Activated CD4-positive, alpha-beta memory T cell treated with anti-CD3 and anti-CD28 coated beads, Interleukin-2, amount 10 ng/mL, durations not matched to agents 7 days and 5 days (primary cell): ENCODE measurements at regions not wholly inside any gene's neighbourhood (a gene's known extent, or its start where the extent isn't known, plus 50 kb on each side); places are given as distances from the start of the nearest gene placed in this dataset.

Source experiments
- CTCF ChIA-PET: fragments of 350-600 bp; sonication (Branson Sonifier 250); formaldehyde crosslinking; loops from one replicate; lab custom pipeline; 2021; ENCODE audit warnings: antibody characterized with exemption, inconsistent platforms; lab: Charles Lee
- POLR2A ChIA-PET: fragments of 350-600 bp; sonication (Branson Sonifier 250); formaldehyde crosslinking; loops from one replicate; lab custom pipeline; 2021; ENCODE audit warnings: antibody characterized with exemption; lab: Charles Lee
- DNase-seq: peaks from one replicate; pipeline ENCODE4 v3.0.0-alpha.2; 2020
- H3K27ac Mint-ChIP-seq: one replicate; pipeline ENCODE4 v1.8.0; 2021; ENCODE audit warnings: mild to moderate bottlenecking, mixed read lengths
- H3K27me3 Mint-ChIP-seq: one replicate; pipeline ENCODE4 v1.8.0; 2021; ENCODE audit warnings: mixed read lengths
- H3K36me3 Mint-ChIP-seq: one replicate; pipeline ENCODE4 v1.8.0; 2021; ENCODE audit warnings: low read depth, mixed read lengths
- H3K4me1 Mint-ChIP-seq: one replicate; pipeline ENCODE4 v1.8.0; 2021; ENCODE audit warnings: mixed read lengths
- H3K4me3 Mint-ChIP-seq: one replicate; pipeline ENCODE4 v1.8.0; 2021; ENCODE audit warnings: mild to moderate bottlenecking, mixed read lengths
- H3K9me3 Mint-ChIP-seq: one replicate; pipeline ENCODE4 v1.8.0; 2021; ENCODE audit warnings: mixed read lengths

DNA sequence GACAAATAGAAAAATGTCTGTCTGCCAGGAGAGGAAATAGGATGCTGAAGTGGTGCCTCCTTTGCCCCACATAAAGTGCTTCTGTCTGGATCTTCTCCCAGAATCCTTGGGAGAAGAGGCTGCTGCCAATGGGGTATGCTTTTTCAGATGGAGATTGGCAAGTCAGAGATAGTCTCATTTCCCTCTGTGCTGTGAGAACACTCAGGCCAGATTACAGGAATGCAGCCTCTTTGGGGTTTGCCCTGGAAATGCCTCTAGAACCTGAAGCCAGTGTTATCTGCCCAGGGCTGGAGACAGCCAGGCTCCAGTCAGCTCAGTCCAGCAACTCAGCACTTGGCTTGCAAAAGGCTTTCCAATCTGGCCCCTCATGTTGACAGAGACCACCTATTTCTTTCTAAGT is 119.1 kb upstream of the PHYHIPL start:
- Mint-ChIP-seq H3K4me1 (no peaks in the 10 kb centered on the region), H3K9me3 (peaks cover 4% of the 10 kb centered on the region), H3K27me3 (no peaks in the 10 kb centered on the region), H3K4me3 (no peak overlapping the region), H3K36me3 (no peaks in the 10 kb centered on the region), H3K27ac (no peak overlapping the region)
- ChIA-PET POLR2A (no interaction called here), CTCF (no interaction called here)
- no peak for DNase-seq

DNA sequence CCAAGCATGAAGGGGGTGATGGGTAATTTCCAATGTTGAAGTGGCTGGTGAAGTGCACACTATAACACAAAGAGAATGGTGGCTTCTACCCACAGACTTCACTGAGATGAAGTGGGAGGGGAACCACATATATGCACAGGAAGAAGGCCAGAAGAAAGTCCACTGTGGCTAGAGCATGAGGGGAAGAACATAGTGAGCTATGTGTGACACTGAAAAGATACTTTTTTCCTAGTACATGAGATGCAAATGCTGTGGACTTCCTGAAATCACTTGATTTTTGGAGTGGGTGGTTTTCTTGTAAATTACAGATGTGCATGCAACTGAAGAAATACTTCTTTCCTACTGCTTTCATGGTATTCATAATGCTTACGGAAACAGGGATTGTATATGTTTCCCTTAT is 115.6 kb upstream of the PHYHIPL start:
- H3K9me3 Mint-ChIP-seq = no peaks in the 10 kb centered on the region

DNA sequence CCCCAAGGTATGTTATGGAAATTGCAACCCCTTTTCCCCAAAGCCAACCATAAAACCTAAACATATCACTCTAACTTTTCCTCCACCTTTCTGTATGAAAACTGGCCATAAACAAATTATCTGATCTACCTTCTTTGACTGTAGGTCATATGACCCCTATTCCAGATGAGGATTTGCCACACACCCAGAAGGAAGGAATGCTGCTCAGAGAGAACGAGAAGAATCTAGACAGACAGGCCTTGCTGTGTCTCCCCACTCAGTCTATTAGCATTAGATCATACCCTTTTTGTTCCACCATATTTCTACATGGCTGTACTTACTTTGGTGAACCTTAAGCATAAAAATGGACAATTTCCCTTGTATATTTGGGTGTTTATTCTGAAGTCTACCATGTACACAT is 113.0 kb upstream of the PHYHIPL start:
- H3K9me3 Mint-ChIP-seq = no peaks in the 10 kb centered on the region
- POLR2A ChIA-PET = no interaction called here
- no peaks in the 10 kb centered on the region for H3K4me1 Mint-ChIP-seq
- no peaks in the 10 kb centered on the region for H3K36me3 Mint-ChIP-seq
- no peak overlapping the region for H3K4me3 Mint-ChIP-seq
- H3K27ac Mint-ChIP-seq = no peak overlapping the region
- CTCF ChIA-PET = no interaction called here
- no peak for DNase-seq
- H3K27me3 Mint-ChIP-seq = no peaks in the 10 kb centered on the region

More for the DNA sequence above, 115.6 kb upstream of the PHYHIPL start:
- Mint-ChIP-seq H3K4me3 (no peak overlapping the region), H3K4me1 (no peaks in the 10 kb centered on the region), H3K36me3 (no peaks in the 10 kb centered on the region), H3K27ac (no peak overlapping the region), H3K27me3 (no peaks in the 10 kb centered on the region)
- POLR2A ChIA-PET = no interaction called here
- CTCF ChIA-PET = interaction anchor here (1.2 kb wide), 1 partner anchor 105 kb away, joined by 3 read pairs; no protein-coding TSS in a partner anchor
- DNase-seq = no peak

DNA sequence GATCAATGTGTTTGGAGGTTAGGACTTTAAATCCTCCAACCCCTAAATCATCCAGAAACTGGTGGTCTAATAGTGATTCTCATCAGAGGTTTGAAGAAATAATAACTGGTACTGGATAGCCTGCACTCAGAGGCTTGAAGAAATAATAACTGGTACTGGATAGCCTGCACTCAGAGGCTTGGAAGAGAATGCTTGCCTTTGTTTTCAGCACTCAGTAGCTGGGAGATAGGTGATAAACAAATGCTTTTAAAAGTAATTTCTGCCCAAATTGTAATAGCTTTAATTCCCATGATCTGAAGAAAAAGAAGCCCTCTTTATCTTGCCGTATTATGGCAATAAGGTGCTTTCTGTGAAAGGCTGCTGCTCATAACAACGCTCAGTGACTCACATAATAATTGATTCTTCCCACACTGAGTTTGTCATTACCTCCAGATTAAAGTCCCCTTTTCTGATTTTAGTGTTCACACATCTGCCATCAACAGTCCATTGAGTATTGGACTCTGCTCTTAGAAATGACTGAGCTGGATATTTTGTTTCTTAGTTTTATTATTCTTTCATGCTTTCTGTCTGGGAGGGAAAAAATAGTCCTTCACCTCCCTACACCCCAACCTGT is 112.3 kb upstream of the PHYHIPL start:
- H3K27me3 Mint-ChIP-seq = no peaks in the 10 kb centered on the region
- H3K9me3 Mint-ChIP-seq = no peaks in the 10 kb centered on the region
- CTCF ChIA-PET = no interaction called here
- DNase-seq = no peak
- no peaks in the 10 kb centered on the region for H3K36me3 Mint-ChIP-seq
- no peak overlapping the region for H3K4me3 Mint-ChIP-seq
- POLR2A ChIA-PET = no interaction called here
- no peaks in the 10 kb centered on the region for H3K4me1 Mint-ChIP-seq
- H3K27ac Mint-ChIP-seq = no peak overlapping the region

DNA sequence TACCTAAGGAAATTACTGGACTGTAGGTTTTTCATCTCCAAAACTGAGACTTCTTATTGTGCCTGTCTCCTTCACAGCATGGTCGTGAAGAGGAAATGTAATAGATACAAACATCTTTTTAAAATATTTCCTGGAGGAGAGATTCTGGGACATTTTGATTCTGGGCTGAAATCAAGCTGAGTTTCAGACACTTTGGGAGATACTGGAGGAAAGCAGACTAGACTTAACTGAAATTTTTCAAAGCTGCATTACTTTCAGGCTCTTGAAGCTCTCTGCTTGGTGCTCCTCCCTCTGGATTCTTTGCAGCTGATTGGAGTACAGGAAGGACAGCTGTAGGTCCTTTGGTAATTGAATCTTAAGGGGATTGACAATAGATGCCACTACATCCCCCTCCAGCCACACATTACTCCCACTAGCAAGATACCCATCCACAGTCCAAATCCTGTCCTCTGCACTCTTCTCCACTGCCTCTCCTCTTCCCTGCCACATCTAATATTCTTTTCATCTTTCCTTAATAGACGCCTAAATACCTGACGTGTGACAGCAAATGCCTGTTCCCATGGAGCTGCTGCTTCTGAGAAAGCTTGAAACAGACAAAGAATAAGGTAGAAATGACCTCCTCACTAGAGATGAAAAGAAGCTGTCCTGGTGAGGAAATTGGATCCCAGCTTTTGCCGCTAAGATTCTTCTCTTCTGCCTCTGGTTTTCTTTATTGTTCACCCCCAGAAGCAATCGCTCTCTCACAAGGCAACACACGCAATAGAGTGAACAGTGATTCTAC is 111.5 kb upstream of the PHYHIPL start:
- H3K36me3 Mint-ChIP-seq = no peaks in the 10 kb centered on the region
- POLR2A ChIA-PET = no interaction called here
- DNase-seq = no peak
- no peak overlapping the region for H3K4me3 Mint-ChIP-seq
- CTCF ChIA-PET = no interaction called here
- H3K4me1 Mint-ChIP-seq = no peaks in the 10 kb centered on the region
- no peaks in the 10 kb centered on the region for H3K27me3 Mint-ChIP-seq
- H3K9me3 Mint-ChIP-seq = no peaks in the 10 kb centered on the region
- H3K27ac Mint-ChIP-seq = no peak overlapping the region

DNA sequence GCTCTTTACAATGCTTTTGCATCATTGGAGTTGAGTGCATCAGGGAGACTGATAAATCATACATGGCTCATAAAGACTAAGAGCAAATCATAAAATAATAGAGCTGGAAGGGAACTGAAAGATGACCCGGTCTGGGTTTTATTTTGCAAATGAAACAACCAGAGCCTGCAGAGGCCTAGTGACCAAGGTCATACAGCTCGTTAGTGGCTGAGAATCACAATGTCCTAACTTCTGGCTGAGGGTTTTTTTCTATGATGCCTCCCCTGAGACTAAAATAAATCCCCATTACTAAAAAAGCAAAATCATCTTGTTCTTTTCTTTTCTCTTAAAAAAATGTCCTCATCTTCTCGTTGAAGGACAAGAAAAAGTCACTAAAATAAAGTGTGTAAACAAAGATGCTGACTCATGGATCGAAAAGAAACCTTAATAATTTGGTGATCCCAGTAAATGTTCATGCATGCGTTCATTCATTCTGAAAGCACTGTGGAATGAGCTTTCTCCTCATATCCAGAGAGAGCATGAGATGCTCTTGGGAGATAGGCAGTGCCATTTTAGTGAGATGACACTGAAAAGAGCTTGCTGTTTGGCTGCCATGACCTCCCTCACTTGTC is 107.8 kb upstream of the PHYHIPL start:
- no peak overlapping the region for H3K27ac Mint-ChIP-seq
- no peaks in the 10 kb centered on the region for H3K36me3 Mint-ChIP-seq
- CTCF ChIA-PET = no interaction called here
- no peaks in the 10 kb centered on the region for H3K9me3 Mint-ChIP-seq
- H3K4me3 Mint-ChIP-seq = no peak overlapping the region
- DNase-seq = no peak
- H3K27me3 Mint-ChIP-seq = no peaks in the 10 kb centered on the region
- no peaks in the 10 kb centered on the region for H3K4me1 Mint-ChIP-seq
- POLR2A ChIA-PET = no interaction called here

DNA sequence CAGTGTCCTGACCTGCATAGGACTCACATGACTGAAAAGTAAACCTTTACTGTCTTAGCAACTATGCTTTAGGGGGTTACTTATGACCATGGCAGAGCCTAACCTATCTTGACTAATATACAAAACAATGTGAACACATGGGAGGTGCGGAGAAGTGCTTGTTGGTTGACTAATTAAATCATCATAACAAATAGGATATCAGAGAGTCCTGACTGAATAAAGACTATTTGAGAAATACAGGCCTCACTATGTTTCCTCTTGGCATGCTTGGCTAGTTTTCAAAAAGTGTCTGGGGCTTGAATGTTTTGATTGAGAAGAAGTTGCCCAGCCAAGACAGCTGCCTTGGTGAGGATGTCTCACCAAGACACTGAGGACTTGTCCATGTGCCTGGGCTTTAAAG is 104.4 kb upstream of the PHYHIPL start:
- H3K27me3 Mint-ChIP-seq = no peaks in the 10 kb centered on the region
- DNase-seq = no peak
- no peak overlapping the region for H3K4me3 Mint-ChIP-seq
- H3K27ac Mint-ChIP-seq = no peak overlapping the region
- no peaks in the 10 kb centered on the region for H3K36me3 Mint-ChIP-seq
- CTCF ChIA-PET = no interaction called here
- H3K9me3 Mint-ChIP-seq = no peaks in the 10 kb centered on the region
- POLR2A ChIA-PET = no interaction called here
- no peaks in the 10 kb centered on the region for H3K4me1 Mint-ChIP-seq

DNA sequence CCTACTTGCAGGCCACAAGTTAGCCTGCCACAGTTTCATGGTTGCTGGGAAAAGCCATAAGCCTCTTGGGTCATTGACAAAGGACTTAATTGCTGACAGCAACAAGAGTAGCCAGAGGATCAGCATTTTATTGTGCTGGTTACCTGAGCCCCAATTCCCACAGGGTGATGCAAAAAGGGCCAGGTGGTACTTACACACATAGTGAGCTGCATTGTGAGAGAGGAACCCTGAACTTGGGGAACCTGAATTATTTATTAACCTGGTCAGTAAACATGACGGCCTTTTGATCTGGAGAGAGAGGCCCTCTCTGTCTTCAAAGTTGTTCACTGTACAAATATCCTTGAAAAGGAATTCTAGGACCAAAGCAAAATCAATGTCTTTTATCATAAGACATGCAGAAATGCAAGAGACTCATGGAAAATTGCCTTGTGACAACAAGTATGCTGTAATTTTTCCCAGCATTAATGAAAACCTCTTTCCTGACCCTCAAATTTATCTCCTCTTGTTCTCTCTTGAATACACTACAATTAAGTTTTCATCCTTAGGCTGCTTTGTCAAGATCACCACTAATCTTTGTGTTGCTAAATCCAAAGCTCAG is 102.9 kb upstream of the PHYHIPL start:
- DNase-seq = no peak
- H3K36me3 Mint-ChIP-seq = no peaks in the 10 kb centered on the region
- POLR2A ChIA-PET = no interaction called here
- no peaks in the 10 kb centered on the region for H3K9me3 Mint-ChIP-seq
- no peaks in the 10 kb centered on the region for H3K4me1 Mint-ChIP-seq
- CTCF ChIA-PET = no interaction called here
- no peak overlapping the region for H3K4me3 Mint-ChIP-seq
- H3K27ac Mint-ChIP-seq = no peak overlapping the region
- H3K27me3 Mint-ChIP-seq = no peaks in the 10 kb centered on the region

DNA sequence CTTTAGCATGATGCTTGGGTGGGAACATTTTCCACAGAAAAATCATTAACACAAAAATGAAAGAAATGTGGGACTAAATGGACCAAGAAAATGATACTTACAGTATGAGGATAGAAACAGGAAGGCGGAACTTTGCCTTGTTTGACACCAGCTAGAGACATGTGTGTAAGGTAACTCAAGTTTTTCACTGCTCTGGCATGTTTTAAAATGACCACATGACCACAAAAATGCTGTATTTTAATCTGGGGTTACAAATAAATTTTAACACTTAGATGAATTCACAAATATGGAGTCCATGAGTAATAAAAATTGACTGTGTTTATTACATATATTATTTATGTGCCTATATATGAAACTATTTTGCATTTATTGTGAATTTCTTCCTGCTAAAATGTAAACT is 100.9 kb upstream of the PHYHIPL start:
- no peak overlapping the region for H3K4me3 Mint-ChIP-seq
- no peaks in the 10 kb centered on the region for H3K9me3 Mint-ChIP-seq
- no peak for DNase-seq
- no peaks in the 10 kb centered on the region for H3K27me3 Mint-ChIP-seq
- ChIA-PET CTCF (no interaction called here), POLR2A (no interaction called here)
- no peaks in the 10 kb centered on the region for H3K36me3 Mint-ChIP-seq
- no peaks in the 10 kb centered on the region for H3K4me1 Mint-ChIP-seq
- no peak overlapping the region for H3K27ac Mint-ChIP-seq

DNA sequence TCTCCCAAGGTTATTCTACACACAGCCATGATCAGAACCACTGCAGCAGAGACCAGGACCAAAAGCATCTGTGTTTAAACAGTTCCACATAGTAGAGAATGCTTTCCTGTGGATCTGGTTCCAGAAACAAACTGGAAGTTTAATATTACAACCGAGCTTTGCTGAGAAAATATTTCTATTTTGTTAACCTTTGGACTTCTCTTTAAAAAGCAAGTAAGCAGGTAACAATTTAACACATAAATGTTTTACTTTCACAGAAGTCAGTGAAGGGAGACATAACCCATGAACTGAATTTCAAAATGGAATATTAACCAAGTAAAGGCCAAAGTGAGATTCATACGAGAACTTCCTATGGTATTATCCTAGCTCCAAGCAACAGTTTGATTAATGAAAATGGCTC is 98.6 kb upstream of the PHYHIPL start:
- Mint-ChIP-seq H3K4me3 (no peak overlapping the region), H3K27me3 (no peaks in the 10 kb centered on the region), H3K27ac (no peak overlapping the region), H3K36me3 (no peaks in the 10 kb centered on the region), H3K9me3 (no peaks in the 10 kb centered on the region), H3K4me1 (no peaks in the 10 kb centered on the region)
- ChIA-PET POLR2A (no interaction called here), CTCF (no interaction called here)
- no peak for DNase-seq

DNA sequence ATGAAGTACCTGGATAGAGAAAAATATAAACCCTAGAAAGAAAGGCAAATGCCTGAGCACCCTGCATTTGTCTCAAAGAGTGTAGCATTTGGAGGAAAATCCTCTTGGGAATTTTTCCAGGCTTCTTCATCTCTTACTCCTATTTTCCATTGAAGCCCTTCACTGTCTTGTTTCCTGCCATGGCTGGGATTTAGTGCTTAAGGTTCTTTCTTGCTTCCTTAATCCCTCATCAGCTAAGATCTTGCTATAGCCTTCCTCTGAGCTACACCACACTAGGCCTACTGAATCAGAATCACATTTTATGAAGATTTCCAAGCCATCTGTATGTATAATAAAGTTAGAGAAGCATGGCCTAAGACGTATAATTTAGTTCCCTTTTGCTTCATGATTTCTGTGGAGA is 97.5 kb upstream of the PHYHIPL start:
- H3K4me3 Mint-ChIP-seq = no peak overlapping the region
- no peak overlapping the region for H3K27ac Mint-ChIP-seq
- no peak for DNase-seq
- no peaks in the 10 kb centered on the region for H3K36me3 Mint-ChIP-seq
- ChIA-PET POLR2A (no interaction called here), CTCF (no interaction called here)
- H3K9me3 Mint-ChIP-seq = no peaks in the 10 kb centered on the region
- no peaks in the 10 kb centered on the region for H3K27me3 Mint-ChIP-seq
- H3K4me1 Mint-ChIP-seq = no peaks in the 10 kb centered on the region

DNA sequence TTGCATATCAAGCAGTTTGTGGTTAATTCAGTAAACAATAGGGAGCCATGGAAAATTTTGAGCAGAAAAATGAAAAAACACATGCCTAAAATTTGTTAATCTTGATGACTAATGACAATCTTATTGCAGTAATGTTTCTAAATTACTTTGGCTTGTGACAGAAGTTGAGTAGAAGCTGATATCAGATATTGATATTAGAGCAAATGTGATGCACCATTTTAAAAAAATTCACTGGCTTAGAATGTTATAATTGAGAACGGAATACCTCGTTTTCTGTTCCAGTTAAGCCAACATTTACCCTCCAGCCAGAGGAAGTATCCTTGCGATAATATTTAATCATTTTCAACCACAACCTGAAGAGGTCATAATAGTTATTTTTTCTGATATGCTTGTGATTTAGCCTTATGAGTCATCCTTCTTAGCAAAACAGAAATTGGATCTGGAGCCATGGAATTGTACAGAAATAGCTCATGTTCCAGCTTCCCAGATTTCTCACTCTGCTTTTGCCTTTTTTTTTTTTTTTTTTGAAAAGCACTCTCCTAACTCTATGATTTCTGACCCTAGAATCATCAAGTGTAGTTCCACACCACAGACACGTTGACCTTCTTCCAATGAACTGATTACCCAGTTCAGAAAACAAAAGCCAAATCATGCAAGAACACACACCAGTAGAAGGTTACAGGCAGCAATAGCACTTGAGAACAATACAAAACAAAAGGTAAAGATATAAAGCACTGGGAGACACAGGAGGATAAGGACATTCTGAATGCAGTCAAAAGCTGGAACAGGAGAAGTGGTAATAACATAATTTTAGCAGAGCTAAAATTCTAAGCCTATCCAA is 96.8 kb upstream of the PHYHIPL start:
- Mint-ChIP-seq H3K9me3 (no peaks in the 10 kb centered on the region), H3K4me3 (no peak overlapping the region), H3K27me3 (no peaks in the 10 kb centered on the region), H3K4me1 (no peaks in the 10 kb centered on the region), H3K27ac (no peak overlapping the region), H3K36me3 (no peaks in the 10 kb centered on the region)
- DNase-seq = no peak
- ChIA-PET POLR2A (no interaction called here), CTCF (no interaction called here)

DNA sequence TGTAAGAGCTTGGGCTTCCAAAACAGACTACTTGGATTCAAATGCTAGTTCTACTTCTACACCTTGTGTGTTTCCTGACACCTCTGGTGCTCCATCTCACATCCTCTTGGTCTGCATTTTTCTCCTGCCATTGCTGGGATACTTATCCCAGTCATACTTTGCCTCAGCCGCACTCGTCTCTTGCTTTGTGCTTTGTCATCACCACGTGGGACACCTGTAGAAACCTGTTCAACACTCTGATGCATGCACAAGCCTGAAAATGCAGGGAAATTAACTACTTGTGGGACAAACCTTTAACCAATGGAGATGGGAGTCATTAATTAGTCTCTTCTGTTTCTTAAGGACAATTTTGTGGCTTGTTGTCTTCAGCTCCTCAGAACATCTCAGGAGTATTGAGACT is 94.2 kb upstream of the PHYHIPL start:
- Mint-ChIP-seq H3K27ac (no peak overlapping the region), H3K4me1 (no peaks in the 10 kb centered on the region), H3K27me3 (no peaks in the 10 kb centered on the region), H3K4me3 (no peak overlapping the region), H3K9me3 (no peaks in the 10 kb centered on the region), H3K36me3 (no peaks in the 10 kb centered on the region)
- ChIA-PET CTCF (no interaction called here), POLR2A (no interaction called here)
- DNase-seq = no peak
